ENCODE measurements at regions not wholly inside any gene's neighbourhood (a gene's known extent, or its start where the extent isn't known, plus 50 kb on each side); places are given as distances from the start of the nearest gene placed in this dataset.
"Not testable (repeated sequence)": the region's sequence is repeated elsewhere in the genome, so short reads cannot be mapped to it uniquely, and the experiment has no call there.

DNA sequence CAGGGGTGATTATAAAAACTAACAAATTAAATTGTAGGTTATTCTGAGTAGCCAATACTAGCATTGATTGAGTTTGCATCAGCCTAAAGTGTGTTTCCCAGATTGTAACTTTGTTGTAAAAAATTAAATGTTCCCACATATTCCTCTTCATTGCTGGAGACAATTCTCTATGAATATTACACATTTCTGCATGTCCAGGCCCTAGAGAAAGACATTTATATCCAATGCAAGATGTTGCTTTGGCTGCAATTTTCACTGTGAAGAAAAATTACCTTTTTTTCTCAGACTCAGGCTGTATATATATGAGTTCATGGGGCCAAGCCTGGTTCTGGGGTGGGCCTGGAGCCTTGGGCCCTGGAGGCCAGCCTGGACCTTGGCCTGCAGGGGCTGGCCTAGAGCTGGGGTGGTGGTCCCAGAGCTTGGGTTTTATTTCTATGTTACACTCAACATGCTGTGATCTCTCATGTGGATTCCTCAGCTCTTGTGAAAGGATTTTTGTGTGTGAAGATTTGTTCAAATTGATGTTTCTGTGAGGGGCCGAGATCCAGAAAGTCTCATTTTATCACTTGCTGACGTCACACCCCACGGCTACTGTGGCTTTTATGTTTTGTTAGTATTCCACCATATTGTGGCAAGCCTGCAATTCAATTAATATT, 232.5 kb downstream of the SPATA31A1 start:
- TF ChIP-seq, protein P1, sequence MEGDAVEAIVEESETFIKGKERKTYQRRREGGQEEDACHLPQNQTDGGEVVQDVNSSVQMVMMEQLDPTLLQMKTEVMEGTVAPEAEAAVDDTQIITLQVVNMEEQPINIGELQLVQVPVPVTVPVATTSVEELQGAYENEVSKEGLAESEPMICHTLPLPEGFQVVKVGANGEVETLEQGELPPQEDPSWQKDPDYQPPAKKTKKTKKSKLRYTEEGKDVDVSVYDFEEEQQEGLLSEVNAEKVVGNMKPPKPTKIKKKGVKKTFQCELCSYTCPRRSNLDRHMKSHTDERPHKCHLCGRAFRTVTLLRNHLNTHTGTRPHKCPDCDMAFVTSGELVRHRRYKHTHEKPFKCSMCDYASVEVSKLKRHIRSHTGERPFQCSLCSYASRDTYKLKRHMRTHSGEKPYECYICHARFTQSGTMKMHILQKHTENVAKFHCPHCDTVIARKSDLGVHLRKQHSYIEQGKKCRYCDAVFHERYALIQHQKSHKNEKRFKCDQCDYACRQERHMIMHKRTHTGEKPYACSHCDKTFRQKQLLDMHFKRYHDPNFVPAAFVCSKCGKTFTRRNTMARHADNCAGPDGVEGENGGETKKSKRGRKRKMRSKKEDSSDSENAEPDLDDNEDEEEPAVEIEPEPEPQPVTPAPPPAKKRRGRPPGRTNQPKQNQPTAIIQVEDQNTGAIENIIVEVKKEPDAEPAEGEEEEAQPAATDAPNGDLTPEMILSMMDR (IDR thresholded peaks at IDR 0.05) = no peak
- H3K27me3 Mint-ChIP-seq (ENCODE audit: low read depth in 2 of 2) = no peaks in the 10 kb centered on the region
- H3K4me3 Mint-ChIP-seq = no peak overlapping the region
- H3K27me3 ChIP-seq (ENCODE audit: control insufficient read depth, insufficient read depth, low read length) = no peaks in the 10 kb centered on the region
- H3K9me3 Mint-ChIP-seq = no peaks in the 10 kb centered on the region
- no peak overlapping the region for H3K27ac ChIP-seq (ENCODE audit: low read length)
- DNase-seq = peak in 1 of 2 donors; percentile 1
- no peaks in the 10 kb centered on the region for H3K36me3 Mint-ChIP-seq
- no peak overlapping the region for H3K4me3 ChIP-seq (ENCODE audit: low read length)
- H3K4me1 Mint-ChIP-seq = no peaks in the 10 kb centered on the region
- no peaks in the 10 kb centered on the region for H3K36me3 ChIP-seq (ENCODE audit: control insufficient read depth, insufficient read depth, low read length)
- ATAC-seq = peak in 1 of 3 donors; percentile 38
- H3K4me1 ChIP-seq (ENCODE audit: control insufficient read depth, insufficient read depth, low read length) = no peaks in the 10 kb centered on the region
- H3K27ac Mint-ChIP-seq = no peak overlapping the region
- no peaks in the 10 kb centered on the region for H3K9me3 ChIP-seq (ENCODE audit: control insufficient read depth, insufficient read depth, low read length)
- intact Hi-C loops (cut with micrococcal nuclease) = no loop called here
- WGBS (ENCODE audit: insufficient coverage) = 91% methylated on average over 3 of the region's 3 CpGs

DNA sequence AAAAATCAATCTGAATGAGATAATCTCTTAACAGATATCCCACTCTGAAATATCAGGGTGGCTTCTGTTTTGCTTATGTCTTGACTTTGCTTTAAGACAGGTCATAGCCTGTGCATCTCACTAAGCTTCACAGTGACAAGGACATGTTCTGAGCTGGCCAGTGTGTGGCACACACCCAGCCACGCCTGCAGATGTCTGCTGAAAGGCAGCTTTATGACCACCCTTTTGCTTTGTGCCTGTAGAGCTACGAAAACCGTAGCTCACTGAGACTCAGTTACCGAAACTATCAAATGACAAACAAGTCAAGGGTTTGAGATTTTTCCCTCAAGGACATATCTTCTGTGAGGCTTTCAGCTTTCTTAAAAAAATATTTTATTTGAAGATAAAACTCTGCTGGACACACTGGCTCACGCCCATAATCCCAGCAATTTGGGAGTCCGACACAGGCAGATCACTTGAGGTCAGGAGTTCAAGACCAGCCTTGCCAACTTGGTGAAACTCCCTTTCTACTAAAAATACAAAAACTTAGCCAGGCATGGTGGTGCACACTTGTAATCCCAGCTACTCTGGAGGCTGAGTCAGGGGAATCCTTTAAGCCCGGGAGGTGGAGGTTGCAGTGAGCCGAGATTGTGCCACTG, 233.2 kb downstream of the SPATA31A1 start:
- H3K27ac Mint-ChIP-seq = no peak overlapping the region
- 76% methylated on average over 7 of the region's 8 CpGs for WGBS (ENCODE audit: insufficient coverage)

DNA sequence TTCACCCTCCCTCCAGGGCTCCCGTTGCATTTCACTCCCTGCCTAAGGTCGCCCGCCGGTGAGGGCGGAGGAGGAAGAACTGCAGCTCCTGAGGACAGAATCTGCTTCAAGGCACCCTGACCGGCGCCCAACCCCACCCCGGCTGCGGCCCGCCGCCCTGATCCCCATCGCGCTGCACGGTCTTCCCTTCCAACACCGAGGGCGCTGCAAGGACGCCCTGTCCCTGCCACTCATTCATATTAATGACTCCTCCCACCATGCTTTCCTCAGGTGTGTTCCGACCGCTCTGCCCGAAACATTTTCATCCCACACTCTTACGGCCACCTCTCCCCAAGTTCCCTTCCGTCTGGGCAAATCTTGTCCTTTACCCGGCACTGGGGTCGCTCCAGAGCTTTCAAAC, 248.6 kb downstream of the SPATA31A1 start:
- H3K27me3 Mint-ChIP-seq (ENCODE audit: low read depth in 2 of 2); H3K4me1 Mint-ChIP-seq; H3K27ac ChIP-seq (ENCODE audit: low read length); H3K36me3 ChIP-seq (ENCODE audit: control insufficient read depth, insufficient read depth, low read length); H3K9me3 ChIP-seq (ENCODE audit: control insufficient read depth, insufficient read depth, low read length); H3K27ac Mint-ChIP-seq; H3K4me3 Mint-ChIP-seq; DNase-seq; H3K27me3 ChIP-seq (ENCODE audit: control insufficient read depth, insufficient read depth, low read length); intact Hi-C loops (cut with micrococcal nuclease); H3K4me1 ChIP-seq (ENCODE audit: control insufficient read depth, insufficient read depth, low read length); H3K36me3 Mint-ChIP-seq; H3K9me3 Mint-ChIP-seq; H3K4me3 ChIP-seq (ENCODE audit: low read length); ATAC-seq: not testable (repeated sequence)
- no CpG with 5 or more reads among the region's 24 CpGs for WGBS (ENCODE audit: insufficient coverage)

More for the DNA sequence above, 233.2 kb downstream of the SPATA31A1 start:
- H3K36me3 ChIP-seq (ENCODE audit: control insufficient read depth, insufficient read depth, low read length) = no peaks in the 10 kb centered on the region
- Mint-ChIP-seq H3K27me3 (ENCODE audit: low read depth in 2 of 2) (no peaks in the 10 kb centered on the region), H3K4me1 (no peaks in the 10 kb centered on the region), H3K36me3 (no peaks in the 10 kb centered on the region), H3K9me3 (no peaks in the 10 kb centered on the region), H3K4me3 (no peak overlapping the region)
- H3K27ac ChIP-seq (ENCODE audit: low read length) = no peak overlapping the region
- H3K27me3 ChIP-seq (ENCODE audit: control insufficient read depth, insufficient read depth, low read length) = no peaks in the 10 kb centered on the region
- no peaks in the 10 kb centered on the region for H3K4me1 ChIP-seq (ENCODE audit: control insufficient read depth, insufficient read depth, low read length)
- no peak overlapping the region for H3K4me3 ChIP-seq (ENCODE audit: low read length)
- TF ChIP-seq, protein P1 (IDR thresholded peaks at IDR 0.05) = no peak
- no peaks in the 10 kb centered on the region for H3K9me3 ChIP-seq (ENCODE audit: control insufficient read depth, insufficient read depth, low read length)
- ATAC-seq (peak in 1 of 3 donors; percentile 40), DNase-seq (peak in 1 of 2 donors; percentile 1)
- intact Hi-C loops (cut with micrococcal nuclease) = no loop called here

DNA sequence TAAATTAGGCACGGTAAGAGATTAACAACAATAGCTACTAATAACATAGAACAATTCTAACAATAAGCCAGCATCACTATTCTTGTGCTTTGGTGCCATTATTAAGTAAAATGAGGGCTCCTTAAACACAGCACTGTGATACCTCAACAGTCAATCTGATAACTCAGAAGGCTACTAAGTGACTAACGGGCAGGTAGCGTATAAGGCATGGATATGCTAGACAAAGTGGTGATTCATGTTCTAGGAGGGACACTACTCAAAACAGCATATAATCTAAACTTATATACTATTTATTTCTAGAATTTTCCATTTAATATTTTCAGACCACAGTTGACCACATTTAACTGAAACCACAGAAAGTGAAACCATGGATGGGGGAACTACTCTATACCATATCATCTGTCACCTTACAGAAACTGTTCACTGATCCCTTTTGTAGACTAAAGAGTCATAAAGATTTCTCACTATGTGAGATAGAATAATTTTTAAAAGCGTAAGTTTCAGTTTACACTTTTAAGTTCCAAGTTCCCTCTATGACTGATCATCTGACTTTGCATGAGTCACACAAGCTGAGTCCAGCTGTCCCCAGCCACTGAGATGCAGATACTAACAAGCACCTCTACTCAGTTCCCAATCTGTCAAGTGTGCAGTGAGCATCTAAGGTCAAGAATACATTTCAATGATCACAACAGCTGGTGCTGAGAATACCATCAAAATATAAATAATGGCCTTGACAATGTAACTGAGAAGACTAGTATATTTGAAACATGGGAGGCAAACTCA, 256.2 kb downstream of the SPATA31A1 start:
- H3K4me1 Mint-ChIP-seq; H3K36me3 Mint-ChIP-seq; H3K4me1 ChIP-seq (ENCODE audit: control insufficient read depth, insufficient read depth, low read length); H3K4me3 Mint-ChIP-seq; intact Hi-C loops (cut with micrococcal nuclease); H3K36me3 ChIP-seq (ENCODE audit: control insufficient read depth, insufficient read depth, low read length); H3K9me3 Mint-ChIP-seq; H3K27ac ChIP-seq (ENCODE audit: low read length); H3K27ac Mint-ChIP-seq; H3K4me3 ChIP-seq (ENCODE audit: low read length); H3K27me3 ChIP-seq (ENCODE audit: control insufficient read depth, insufficient read depth, low read length); DNase-seq; ATAC-seq; H3K27me3 Mint-ChIP-seq (ENCODE audit: low read depth in 2 of 2); H3K9me3 ChIP-seq (ENCODE audit: control insufficient read depth, insufficient read depth, low read length): not testable (repeated sequence)
- no CpG with 5 or more reads among the region's 4 CpGs for WGBS (ENCODE audit: insufficient coverage)

DNA sequence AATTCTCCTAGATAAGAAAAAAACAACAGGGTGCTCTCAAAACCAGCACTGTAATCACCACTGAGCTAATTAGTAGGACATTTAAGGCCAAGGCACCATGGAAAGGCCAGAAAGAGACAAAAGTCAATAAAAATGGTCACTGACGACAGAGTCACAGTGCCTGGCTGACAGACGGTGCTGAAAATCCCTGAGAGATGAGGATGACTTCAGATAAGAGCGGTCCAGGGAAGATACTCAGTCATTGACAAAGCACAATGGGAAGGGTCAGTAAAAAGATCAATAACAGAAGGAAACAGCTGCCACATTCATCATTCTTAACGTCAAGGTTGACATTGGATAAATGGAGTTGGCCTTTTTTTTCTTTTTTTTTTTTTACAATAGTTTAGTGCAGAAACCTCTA, 261.0 kb downstream of the SPATA31A1 start:
- H3K27me3 Mint-ChIP-seq (ENCODE audit: low read depth in 2 of 2); H3K4me3 ChIP-seq (ENCODE audit: low read length); H3K4me1 Mint-ChIP-seq; DNase-seq; H3K27ac Mint-ChIP-seq; H3K27ac ChIP-seq (ENCODE audit: low read length); H3K36me3 Mint-ChIP-seq; H3K9me3 ChIP-seq (ENCODE audit: control insufficient read depth, insufficient read depth, low read length); H3K4me1 ChIP-seq (ENCODE audit: control insufficient read depth, insufficient read depth, low read length); intact Hi-C loops (cut with micrococcal nuclease); H3K9me3 Mint-ChIP-seq; H3K4me3 Mint-ChIP-seq; H3K36me3 ChIP-seq (ENCODE audit: control insufficient read depth, insufficient read depth, low read length); H3K27me3 ChIP-seq (ENCODE audit: control insufficient read depth, insufficient read depth, low read length); ATAC-seq: not testable (repeated sequence)
- no CpG with 5 or more reads among the region's 4 CpGs for WGBS (ENCODE audit: insufficient coverage)

DNA sequence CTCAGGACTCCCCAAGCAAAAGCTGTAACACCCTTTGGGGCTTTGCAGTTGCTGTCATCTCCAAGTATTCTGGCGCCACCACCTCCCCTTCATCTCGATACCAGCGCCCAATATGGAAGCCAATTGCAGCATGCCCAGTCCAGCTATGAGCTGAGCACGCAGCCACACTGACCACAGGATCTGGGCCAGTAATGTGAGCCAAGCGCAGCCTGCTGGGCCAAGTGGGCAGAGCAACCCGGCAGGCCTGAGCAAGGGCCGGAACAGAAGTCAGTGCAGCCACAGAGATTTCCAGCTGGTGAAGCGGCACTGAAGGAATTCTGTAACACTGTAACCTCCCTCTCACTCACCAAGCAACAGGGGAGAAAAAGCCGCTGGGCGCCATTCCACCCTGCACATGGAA, 268.6 kb downstream of the SPATA31A1 start:
- H3K9me3 Mint-ChIP-seq; H3K4me1 ChIP-seq (ENCODE audit: control insufficient read depth, insufficient read depth, low read length); intact Hi-C loops (cut with micrococcal nuclease); H3K27me3 Mint-ChIP-seq (ENCODE audit: low read depth in 2 of 2); H3K27me3 ChIP-seq (ENCODE audit: control insufficient read depth, insufficient read depth, low read length); H3K36me3 Mint-ChIP-seq; DNase-seq; H3K27ac ChIP-seq (ENCODE audit: low read length); H3K4me3 ChIP-seq (ENCODE audit: low read length); H3K9me3 ChIP-seq (ENCODE audit: control insufficient read depth, insufficient read depth, low read length); ATAC-seq; H3K4me1 Mint-ChIP-seq; H3K27ac Mint-ChIP-seq; H3K36me3 ChIP-seq (ENCODE audit: control insufficient read depth, insufficient read depth, low read length); H3K4me3 Mint-ChIP-seq: not testable (repeated sequence)
- no CpG with 5 or more reads among the region's 10 CpGs for WGBS (ENCODE audit: insufficient coverage)

Data from natural killer cell (primary cell).